ENCODE measurements at regions not wholly inside any gene's neighbourhood (a gene's known extent, or its start where the extent isn't known, plus 50 kb on each side); places are given as distances from the start of the nearest gene placed in this dataset.
"Not testable (repeated sequence)": the region's sequence is repeated elsewhere in the genome, so short reads cannot be mapped to it uniquely, and the experiment has no call there.

- no peak for TF ChIP-seq CTCF (conservative IDR thresholded peaks at IDR 0.05; ENCODE audit: control insufficient read depth, insufficient read depth, low read depth, low read length)
- no peak for DNase-seq (ENCODE audit: low read depth)
- H3K4me3 ChIP-seq (ENCODE audit: control insufficient read depth, low read depth, low read length), result no peak overlapping the region
These were observed 1096.3 kb downstream of the FAT4 start for GRCh38 chr4:126411047-126411446.

- H3K4me3 ChIP-seq (ENCODE audit: control insufficient read depth, low read depth, low read length); DNase-seq (ENCODE audit: low read depth): not testable (repeated sequence)
These were observed 1097.6 kb downstream of the FAT4 start for GRCh38 chr4:126412310-126412709.

GRCh38 chr4:126414741-126415140 lies 1100.0 kb downstream of the FAT4 start:
- no peak for TF ChIP-seq CTCF (conservative IDR thresholded peaks at IDR 0.05; ENCODE audit: control insufficient read depth, insufficient read depth, low read depth, low read length)
- no peak overlapping the region for H3K4me3 ChIP-seq (ENCODE audit: control insufficient read depth, low read depth, low read length)
- no peak for DNase-seq (ENCODE audit: low read depth)

GRCh38 chr4:126419266-126419665 lies 1104.5 kb downstream of the FAT4 start:
- DNase-seq (ENCODE audit: low read depth), result no peak
- no peak for TF ChIP-seq CTCF (conservative IDR thresholded peaks at IDR 0.05; ENCODE audit: control insufficient read depth, insufficient read depth, low read depth, low read length)
- H3K4me3 ChIP-seq (ENCODE audit: control insufficient read depth, low read depth, low read length), result no peak overlapping the region

- no peak for DNase-seq (ENCODE audit: low read depth)
- TF ChIP-seq CTCF (conservative IDR thresholded peaks at IDR 0.05; ENCODE audit: control insufficient read depth, insufficient read depth, low read depth, low read length), result no peak
- H3K4me3 ChIP-seq (ENCODE audit: control insufficient read depth, low read depth, low read length), result no peak overlapping the region
These were observed 1113.1 kb downstream of the FAT4 start for GRCh38 chr4:126427853-126428252.

- no peak for DNase-seq (ENCODE audit: low read depth)
- no peak for TF ChIP-seq CTCF (conservative IDR thresholded peaks at IDR 0.05; ENCODE audit: control insufficient read depth, insufficient read depth, low read depth, low read length)
- no peak overlapping the region for H3K4me3 ChIP-seq (ENCODE audit: control insufficient read depth, low read depth, low read length)
These were observed 1116.3 kb downstream of the FAT4 start for GRCh38 chr4:126431049-126431448.

GRCh38 chr4:126435491-126435890 lies 1120.7 kb downstream of the FAT4 start:
- DNase-seq (ENCODE audit: low read depth), result no peak
- no peak for TF ChIP-seq CTCF (conservative IDR thresholded peaks at IDR 0.05; ENCODE audit: control insufficient read depth, insufficient read depth, low read depth, low read length)
- no peak overlapping the region for H3K4me3 ChIP-seq (ENCODE audit: control insufficient read depth, low read depth, low read length)
